ENCODE measurements at regions not wholly inside any gene's neighbourhood (a gene's known extent, or its start where the extent isn't known, plus 50 kb on each side); places are given as distances from the start of the nearest gene placed in this dataset.

DNA sequence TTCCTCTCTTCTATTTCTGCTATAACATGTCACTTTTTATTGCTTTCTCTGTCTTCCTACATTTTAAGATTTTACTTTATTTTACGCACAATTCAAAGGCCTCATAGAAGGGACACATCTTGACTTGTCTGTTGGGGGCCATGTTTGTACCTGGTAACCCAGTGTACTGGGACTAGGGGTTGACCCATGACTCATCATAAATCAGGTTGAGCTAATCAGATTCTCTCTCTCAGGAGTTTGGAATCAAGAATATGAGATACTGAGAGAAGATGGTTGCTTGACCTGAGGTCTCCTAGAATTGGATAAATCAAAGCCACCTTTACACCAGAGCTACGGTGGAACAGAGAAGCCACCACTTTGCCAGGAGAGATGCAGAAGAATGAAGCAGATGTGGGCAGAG, 153.0 kb downstream of the UXS1 start:
- ATAC-seq (no peak), DNase-seq (no peak)
- intact Hi-C loops (cut with micrococcal nuclease) = no loop called here

DNA sequence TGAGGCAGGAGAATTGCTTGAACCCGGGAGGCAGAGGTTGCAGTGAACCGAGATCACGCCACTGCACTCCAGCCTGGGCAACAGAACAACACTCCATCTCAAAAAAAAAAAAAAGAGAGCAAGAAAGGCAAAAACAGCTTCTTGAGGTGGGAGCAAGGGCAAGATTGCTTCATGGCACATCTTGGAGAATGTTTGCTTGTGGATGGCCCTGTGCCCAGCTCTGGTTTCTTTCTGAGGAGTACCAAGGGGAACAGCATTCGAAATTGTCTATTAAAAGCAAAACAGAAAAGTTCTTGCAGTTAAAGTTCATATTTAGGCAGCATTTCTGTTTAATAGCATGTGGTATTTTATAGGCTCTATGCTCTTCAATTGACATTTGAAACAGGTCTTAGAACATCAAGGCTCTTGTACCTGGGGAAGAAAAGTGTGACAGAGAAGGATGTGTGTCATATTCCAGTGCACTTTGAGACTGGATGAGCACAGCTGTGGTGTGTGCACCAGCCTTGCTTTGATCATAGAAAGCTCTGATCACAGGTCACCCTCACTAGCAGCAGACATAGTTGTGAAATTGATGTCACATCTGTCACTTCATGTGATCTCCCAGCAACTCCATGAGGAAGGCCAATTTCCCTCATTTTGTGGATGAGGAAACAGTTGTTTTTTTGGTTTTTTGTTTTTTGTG, 154.3 kb downstream of the UXS1 start:
- ATAC-seq (no peak), DNase-seq (no peak)
- intact Hi-C loops (cut with micrococcal nuclease) = no loop called here

DNA sequence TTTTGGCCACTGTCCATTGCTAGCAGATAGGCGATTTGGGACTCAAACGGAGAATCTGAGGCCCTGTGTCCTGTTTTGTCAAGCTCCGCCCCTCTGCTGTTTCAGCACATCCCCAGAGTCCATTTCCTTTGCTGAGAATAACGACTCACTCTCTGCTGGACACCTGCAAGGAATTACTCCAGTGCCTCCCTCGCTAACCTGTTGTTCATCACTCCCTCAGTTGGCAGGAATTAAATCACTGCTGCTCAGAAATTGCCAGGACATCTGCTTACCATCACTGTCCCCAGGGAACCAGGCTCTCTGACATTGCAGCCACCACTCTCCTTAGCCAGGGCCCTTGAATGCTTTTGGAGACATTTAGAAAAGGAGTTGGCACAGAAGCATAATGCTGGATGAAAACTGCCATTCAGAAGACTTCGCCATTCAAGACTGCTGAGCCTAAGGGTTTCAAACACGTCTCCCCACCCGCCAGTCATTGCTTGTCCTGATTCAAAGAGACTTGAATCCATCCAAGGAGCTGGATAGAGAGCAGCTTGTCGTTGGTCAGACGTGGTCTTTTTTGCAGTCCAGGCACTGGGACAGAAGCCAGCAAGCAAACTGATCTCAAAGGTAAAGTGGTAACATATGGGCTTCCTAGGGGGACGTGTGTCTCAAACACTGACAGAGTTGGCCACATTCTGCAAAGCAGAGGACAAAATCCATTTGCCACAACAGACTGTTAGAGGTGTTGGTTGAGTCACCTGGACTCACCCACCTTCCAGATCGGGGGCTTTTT, 155.3 kb downstream of the UXS1 start:
- intact Hi-C loops (cut with micrococcal nuclease) = no loop called here
- ATAC-seq (no peak), DNase-seq (no peak)

DNA sequence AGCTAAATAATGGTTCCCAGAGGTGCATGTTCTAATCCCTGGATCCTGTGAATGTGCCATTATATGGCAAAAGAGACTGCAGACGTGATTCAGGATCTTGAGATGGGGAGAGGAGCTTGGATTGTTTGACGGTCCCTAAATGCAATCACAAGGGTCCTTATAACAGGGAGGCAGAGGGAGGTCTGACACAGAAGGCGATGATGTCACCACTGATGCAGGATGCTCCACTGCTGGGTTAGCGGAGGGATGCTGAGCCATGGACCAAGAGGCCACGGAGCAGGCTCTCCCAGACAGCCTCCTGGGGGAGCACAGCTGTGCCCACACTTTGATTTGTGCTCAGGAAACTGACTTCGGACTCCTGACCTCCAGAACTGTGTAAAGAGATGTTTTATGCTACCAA, 156.2 kb downstream of the UXS1 start:
- no peak for DNase-seq
- ATAC-seq = no peak
- intact Hi-C loops (cut with micrococcal nuclease) = no loop called here

DNA sequence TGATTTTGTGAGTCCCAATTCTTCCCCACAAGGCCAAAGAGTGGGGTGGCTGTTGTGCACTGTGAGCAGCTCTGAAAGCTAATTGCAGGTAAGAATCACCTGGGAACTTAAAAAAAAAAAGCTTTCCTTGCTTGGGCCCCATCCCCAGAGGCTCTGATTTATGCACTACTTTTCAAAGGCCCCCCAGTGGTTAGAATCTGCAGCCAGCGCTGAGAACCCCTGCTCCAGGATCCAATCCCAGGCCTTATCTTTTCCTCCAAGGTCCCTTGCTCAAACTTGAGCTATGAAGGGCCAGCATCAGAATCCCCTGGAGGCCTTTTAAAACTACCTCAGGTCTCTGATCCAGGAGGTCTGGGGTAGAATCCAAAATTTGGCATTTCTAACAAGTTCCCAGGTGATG, 156.8 kb downstream of the UXS1 start:
- no peak for DNase-seq
- ATAC-seq = no peak
- intact Hi-C loops (cut with micrococcal nuclease) = no loop called here

DNA sequence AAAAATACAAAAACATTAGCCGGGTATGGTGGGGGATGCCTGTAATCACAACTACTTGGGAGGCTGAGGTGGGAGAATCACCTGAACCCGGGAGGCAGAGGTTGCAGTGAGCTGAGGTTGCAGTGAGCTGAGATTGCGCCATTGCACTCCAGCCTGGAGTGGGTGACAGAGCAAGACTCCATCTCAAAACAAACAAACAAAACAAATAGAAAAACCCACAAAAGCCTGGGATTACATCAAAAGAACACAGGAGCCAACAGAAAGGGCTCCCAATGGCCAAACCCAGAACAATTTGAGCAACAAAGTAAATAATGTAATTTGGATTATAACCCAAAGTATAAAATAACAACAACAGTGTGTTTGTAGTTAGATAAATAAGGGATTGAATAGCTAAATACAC, 159.8 kb downstream of the UXS1 start:
- DNase-seq (no peak), ATAC-seq (no peak)
- intact Hi-C loops (cut with micrococcal nuclease) = no loop called here

DNA sequence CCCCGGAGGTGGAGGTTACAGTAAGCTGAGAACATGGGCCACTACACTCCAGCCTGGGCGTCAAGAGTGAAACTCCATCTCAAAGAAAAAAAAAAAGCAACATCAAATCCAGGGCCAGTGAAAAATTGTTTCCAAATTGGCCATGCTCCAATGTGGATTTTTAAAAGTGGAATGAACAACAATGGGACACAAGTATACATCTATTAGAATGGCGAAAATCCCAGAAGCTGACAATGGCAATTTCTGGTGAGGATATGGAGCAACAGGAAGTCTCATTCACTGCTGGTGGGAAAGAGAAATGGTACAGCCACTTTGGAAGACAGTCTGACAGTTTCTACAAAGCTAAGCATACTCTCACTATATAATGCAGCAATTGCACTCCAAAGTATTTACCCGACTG, 161.4 kb downstream of the UXS1 start:
- no peak for DNase-seq
- ATAC-seq = no peak
- intact Hi-C loops (cut with micrococcal nuclease) = no loop called here

DNA sequence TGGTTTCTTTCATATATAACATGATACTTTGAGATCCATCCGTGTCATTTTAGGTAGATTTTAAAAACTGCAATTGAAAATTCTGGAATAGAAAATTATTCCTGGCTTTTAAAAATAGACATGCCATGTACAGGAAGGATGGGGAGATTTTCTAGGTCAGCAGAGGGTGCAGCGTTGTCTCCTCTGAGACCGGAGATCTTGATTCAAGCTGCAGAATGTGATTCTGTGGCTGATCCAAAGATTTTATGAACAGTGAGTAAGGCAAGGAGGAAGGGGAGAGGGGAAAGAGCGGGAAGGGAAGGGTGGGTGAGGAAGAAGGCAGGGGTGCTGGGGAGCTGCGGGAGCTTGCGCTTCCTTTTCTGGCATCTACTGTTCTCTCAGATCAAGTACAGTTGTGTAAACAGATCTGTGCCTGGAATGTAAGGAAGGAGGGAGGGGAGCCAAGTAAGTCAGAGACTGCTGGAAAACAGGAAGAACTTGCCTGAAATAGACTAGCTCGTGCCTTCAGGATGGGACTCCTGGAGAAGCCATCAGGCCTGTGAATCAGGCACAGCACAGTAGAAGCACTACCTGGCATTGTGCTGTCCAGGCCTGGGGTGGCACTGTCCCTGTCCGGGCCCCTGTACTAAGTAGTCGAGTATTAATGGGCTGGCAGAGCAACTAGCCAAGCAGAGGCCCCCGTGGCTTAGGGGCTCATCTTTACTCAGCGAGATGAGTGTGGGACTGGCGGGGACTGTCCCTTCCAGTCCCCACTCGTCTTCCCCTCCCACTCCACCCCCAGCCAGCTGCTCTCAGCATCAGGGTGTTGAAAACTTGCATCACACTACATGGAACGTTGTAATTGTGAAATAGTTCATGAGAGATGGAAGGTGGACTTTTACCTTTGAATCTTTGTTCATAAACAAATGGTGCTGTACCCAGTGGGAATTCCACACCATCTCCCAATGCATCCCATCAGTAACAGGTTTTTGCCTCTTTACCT, 163.5 kb downstream of the UXS1 start:
- peak; percentile 91 for ATAC-seq
- intact Hi-C loops (cut with micrococcal nuclease) = no loop called here
- DNase-seq = peak; percentile 59

DNA sequence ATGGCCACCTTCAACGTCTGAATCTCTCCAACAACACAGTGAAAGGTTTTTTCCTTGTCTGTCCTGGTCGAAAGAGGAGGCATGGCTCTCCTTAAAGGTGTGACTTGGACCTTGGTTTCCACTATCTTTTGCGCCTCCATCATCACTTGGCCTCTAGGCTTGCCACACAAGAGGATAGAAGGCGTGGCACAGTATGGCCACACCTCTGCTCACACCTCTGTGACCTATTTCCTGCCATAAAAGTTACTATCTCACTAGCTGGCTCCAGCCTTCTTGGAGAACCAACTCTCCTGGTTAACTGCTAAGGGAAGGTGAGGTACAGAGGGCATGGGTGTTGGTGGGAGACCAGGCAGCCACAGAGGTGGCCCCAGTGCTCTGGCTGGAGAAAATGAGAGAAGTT, 165.9 kb downstream of the UXS1 start:
- ATAC-seq (no peak), DNase-seq (no peak)
- intact Hi-C loops (cut with micrococcal nuclease) = no loop called here

DNA sequence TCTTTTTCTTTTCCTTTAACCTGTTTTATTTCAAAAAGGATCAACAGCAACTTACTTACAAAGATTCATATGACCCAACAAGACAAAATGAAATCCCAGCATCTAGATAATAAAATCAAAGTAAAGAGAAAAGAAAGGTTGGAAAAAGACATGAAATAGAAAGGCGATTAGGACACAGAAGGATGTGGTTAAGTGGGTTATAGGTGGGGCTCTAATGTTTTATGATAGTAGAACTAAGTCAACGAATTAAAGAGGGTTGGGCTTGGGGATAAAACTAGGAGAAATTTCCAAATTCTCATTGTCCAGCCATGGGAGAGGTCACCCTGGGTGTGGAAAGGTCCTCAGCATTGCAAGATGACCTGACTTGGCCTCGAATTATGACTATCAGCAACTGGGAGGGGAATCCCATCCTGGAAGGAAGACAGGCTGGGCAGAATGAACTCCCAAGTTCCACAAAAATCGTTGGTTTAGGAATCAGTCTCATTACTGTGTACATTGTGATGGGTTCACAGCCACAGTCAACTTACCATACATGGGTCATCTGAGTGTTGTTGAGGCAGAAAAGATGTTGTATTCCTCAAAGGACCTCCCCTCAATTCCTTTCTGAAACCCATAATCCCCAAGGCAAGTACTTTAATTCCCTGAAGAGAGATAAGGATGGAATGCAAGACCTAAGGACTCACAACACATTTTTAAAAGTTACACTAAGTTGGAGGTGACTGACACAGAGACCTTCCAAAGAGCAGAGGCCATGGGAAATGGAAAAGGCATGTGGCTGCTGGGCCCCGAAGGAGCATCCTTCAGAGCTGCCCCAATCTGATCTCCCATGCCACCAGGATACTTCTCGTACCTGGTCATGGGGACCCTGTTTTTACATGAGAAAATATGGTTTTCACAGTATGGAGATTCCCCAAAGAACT, 167.6 kb downstream of the UXS1 start:
- intact Hi-C loops (cut with micrococcal nuclease) = no loop called here
- ATAC-seq = peak; percentile 7
- DNase-seq = no peak

DNA sequence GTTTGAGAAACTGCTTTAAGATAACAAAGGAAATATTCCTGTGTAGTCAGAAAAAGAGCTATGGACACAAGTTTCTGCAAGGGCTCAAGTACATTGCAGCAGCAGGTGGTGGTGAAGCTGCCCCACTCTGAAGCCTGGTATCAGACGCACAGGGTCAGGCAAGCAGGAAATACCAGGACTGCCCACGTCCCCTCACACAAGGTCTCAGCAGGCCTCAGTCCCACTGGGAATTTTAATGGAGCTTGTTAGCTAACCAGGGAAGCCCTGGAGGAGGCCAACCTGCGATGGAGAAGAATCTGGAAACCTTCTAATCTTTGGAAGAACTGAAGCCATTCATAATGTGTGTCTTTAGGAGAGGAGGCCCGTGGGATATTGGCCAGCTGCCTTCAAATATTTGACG, 168.3 kb downstream of the UXS1 start:
- no peak for ATAC-seq
- intact Hi-C loops (cut with micrococcal nuclease) = no loop called here
- no peak for DNase-seq

DNA sequence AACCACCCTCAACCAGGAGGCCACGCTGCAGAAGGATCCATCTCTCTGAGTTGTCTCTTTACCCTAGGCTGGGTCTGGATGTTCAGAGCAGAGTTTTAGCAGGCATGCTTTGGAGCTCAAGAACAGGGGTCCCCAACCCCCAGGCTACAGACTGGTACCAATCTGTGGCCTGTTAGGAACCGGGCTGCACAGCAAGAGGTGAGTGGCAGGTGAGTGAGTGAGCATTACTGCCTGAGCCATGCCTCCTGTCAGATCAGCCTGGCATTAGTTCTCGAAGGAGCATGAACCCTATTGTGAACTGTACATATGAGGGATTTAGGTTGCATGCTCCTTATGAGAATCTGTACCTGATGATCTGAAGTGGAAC, 172.5 kb downstream of the UXS1 start:
- intact Hi-C loops (cut with micrococcal nuclease) = no loop called here
- ATAC-seq (no peak), DNase-seq (no peak)

DNA sequence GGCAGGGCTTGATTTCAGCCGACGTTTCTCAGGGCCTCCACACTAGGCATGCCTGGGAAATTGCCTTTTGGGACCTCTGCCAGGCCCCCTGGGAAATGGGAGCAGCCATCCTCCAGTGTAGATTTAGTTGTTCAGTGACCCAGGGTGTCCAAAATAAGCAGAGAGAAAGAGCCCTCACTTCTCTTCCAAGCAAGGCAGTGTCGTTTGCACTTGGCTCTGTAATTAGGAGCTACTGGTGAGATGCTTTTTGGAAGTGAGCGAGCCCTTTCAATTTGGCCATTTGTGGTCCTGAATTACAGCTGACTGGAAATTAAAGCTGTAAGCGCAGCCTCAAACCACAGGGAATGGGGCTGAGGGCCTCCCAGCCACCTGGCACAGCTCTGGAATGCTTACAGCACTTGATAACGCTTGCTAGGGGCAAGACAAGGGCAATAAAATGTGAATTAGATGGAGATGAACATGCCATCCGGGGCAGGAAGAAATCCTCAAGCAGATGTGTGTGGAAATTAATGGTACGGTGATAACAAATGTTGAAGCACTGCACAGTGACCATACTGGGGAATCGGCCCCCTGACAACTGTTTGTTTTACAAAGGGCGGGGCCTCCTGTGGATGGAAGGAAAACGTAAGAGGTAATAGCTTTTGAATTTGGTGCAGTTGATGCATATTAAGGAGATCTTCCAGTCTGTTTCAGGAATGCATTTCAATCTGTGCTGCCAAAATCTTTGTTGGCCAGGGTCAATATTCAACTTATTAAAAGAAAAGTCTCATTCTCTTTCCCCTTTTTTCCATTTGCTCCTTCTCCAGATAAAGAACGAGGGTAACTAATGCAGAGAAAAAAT, 173.1 kb downstream of the UXS1 start:
- intact Hi-C loops (cut with micrococcal nuclease) = no loop called here
- ATAC-seq (peak; percentile 57), DNase-seq (peak; percentile 51)

DNA sequence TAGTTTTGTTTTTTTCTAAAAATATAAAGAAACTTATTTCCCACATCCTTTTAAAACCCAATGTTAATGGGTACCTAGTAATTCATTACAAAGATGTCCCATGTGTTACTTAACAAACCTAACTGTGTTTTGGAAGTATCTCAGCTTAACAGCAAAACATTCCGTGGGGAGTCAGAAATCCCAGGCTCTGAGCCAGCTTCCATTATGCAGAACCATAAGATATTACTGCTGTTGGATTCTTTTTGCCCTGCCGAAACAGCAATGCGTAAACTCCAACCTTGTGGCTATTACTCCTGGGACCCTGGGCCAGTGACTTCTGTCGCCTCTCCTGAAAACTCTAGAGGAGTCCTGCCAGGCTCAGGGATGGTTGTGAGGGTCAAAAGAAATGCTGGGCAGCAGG, 174.1 kb downstream of the UXS1 start:
- peak; percentile 61 for ATAC-seq
- no peak for DNase-seq
- intact Hi-C loops (cut with micrococcal nuclease) = no loop called here

DNA sequence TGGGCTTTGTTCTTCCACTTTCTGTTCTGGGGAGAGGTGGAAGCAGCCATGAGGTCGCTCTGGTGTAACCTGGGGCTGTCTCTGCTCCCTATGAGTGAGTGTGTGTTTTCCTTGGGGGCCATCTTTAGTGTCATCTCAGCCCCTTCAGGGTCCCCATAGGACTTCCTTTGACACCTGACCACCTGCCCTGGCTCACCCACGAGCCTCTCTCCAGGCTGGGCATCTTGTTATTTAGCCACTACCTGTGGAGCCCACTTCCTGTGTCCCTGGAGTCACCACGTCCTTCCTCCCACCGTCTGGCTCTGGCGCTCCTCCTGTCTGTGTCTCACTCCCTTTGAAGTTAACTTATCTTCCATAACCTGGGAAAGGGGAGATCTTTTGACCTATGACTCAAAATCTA, 176.0 kb downstream of the UXS1 start:
- ATAC-seq (no peak), DNase-seq (no peak)
- intact Hi-C loops (cut with micrococcal nuclease) = no loop called here

DNA sequence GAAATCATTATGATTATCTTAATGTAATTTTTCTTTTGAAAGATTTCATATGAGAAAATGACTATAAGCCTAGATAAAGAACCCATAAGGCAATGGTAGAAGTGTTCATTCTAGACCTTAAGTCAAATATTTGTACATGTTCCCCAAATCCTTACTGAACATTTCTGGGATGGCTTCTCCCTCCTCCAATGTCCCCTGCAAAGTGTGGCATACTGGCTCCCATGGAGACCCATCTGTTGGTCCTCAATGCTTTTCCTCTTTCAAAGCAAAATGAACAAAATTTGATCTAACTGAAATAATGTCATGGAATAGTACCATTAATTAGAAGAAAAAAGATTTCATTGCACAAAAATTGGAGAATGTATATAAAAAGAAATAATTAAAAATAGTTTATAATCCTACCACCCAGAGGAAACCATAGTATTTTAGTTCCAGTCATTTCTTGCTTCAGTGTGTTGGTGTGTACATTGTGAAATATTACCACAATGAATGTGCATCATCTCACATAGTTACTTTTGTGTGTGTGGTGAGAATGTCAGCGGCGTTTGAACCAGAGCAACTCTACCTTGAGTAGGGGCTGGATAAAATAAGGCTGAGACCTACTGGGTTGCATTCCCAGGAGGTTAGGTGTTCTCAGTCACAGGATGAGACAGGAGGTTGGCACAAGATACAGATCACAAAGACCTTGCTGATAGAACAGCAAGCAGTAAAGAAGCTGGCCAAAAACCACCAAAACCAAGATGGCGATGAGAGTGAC, 181.3 kb downstream of the UXS1 start:
- ATAC-seq = no peak
- DNase-seq = no peak
- intact Hi-C loops (cut with micrococcal nuclease) = no loop called here

DNA sequence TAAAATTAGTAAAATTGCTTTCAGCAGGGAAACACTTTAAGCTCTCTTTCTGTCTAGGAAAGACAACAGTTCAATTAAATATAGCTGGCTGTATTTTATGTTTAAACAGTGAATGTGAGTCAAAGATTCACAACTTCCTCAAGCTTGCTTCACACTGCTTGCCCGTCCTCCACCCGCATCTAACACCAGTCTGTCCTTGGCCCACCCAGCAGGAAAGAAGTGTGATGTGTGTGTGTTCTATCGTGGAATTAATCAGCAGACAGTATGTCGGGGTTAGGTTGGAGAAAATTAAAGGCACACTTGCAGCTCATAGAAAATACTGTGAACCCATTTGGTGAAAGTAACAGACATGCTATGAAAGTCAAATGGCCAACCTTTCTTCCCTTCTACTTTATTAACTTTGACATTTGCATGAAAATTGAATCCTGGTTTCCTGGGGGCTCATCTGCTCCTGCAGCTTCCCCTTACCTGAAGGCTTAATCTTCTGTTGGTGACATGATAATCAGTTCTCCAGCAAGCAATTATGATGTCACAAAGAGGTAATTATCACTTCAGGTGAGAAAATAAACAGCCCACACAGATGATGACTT, 182.0 kb downstream of the UXS1 start:
- no peak for ATAC-seq
- no peak for DNase-seq
- intact Hi-C loops (cut with micrococcal nuclease) = no loop called here

All from left ventricle myocardium superior (tissue), 1 donor.